ENCODE measurements at regions not wholly inside any gene's neighbourhood (a gene's known extent, or its start where the extent isn't known, plus 50 kb on each side); places are given as distances from the start of the nearest gene placed in this dataset.

- DNase-seq = no peak
- intact Hi-C loops (cut with DNase I) = no loop called here
- no peak overlapping the region for H3K4me3 ChIP-seq
- no peak for TF ChIP-seq CTCF (IDR thresholded peaks at IDR 0.05)
- peak overlapping the region in 2 of 4 donors; percentile 42 to 57 for H3K27ac ChIP-seq
- FAIRE-seq = no peak
- no peaks in the 10 kb centered on the region for H3K9me3 ChIP-seq
- H3K4me1 ChIP-seq = peaks cover 0 to 15% (median 12%) of the 10 kb centered on the region in 3 donors
- ATAC-seq = peak in 1 of 4 donors; percentile 53
- no peaks in the 10 kb centered on the region for H3K27me3 ChIP-seq
- H3K36me3 ChIP-seq = no peaks in the 10 kb centered on the region
- 34 to 36% methylated on average over 4 of the region's 4 CpGs for whole genome bisulfite sequencing, 2 donors
Observed at GRCh38 chr6:21740376-21741124, 147.0 kb downstream of the SOX4 start.

GRCh38 chr6:21741221-21742109 is 147.9 kb downstream of the SOX4 start:
- intact Hi-C loops (cut with DNase I) = no loop called here
- Histone ChIP-seq H3K9me3 (no peaks in the 10 kb centered on the region), H3K4me3 (no peak overlapping the region), H3K4me1 (peaks cover 0 to 15% (median 12%) of the 10 kb centered on the region in 3 donors), H3K36me3 (no peaks in the 10 kb centered on the region), H3K27ac (peak overlapping the region in 2 of 4 donors; percentile 42 to 57), H3K27me3 (no peaks in the 10 kb centered on the region)
- WGBS, 2 donors = 20 to 24% methylated on average over 6 of the region's 6 CpGs
- FAIRE-seq (no peak), ATAC-seq (peak in 3 of 4 donors; percentile 14 to 55 (median 25)), DNase-seq (no peak)
- TF ChIP-seq CTCF (IDR thresholded peaks at IDR 0.05) = no peak

- DNase-seq (no peak), ATAC-seq (no peak), FAIRE-seq (no peak)
- no peak for TF ChIP-seq CTCF (IDR thresholded peaks at IDR 0.05)
- Histone ChIP-seq H3K27ac (peak overlapping the region in 2 of 4 donors; percentile 42 to 57), H3K36me3 (no peaks in the 10 kb centered on the region), H3K9me3 (no peaks in the 10 kb centered on the region), H3K27me3 (no peaks in the 10 kb centered on the region), H3K4me1 (peaks cover 0 to 15% (median 12%) of the 10 kb centered on the region in 3 donors), H3K4me3 (no peak overlapping the region)
- intact Hi-C loops (cut with DNase I) = no loop called here
- 76 to 84% methylated on average over 6 of the region's 6 CpGs for WGBS, 2 donors
Observed at GRCh38 chr6:21742238-21742660, 148.7 kb downstream of the SOX4 start.

GRCh38 chr6:21744331-21744730 is 150.8 kb downstream of the SOX4 start:
- WGBS, 2 donors = 93 to 100% methylated on average over 1 of the region's 1 CpG
- Histone ChIP-seq H3K9me3 (no peaks in the 10 kb centered on the region), H3K27ac (no peak overlapping the region), H3K36me3 (no peaks in the 10 kb centered on the region), H3K27me3 (no peaks in the 10 kb centered on the region), H3K4me3 (no peak overlapping the region), H3K4me1 (peaks cover 0 to 15% (median 12%) of the 10 kb centered on the region in 3 donors)
- DNase-seq = no peak
- no peak for FAIRE-seq
- ATAC-seq = no peak
- intact Hi-C loops (cut with DNase I) = no loop called here
- no peak for TF ChIP-seq CTCF (IDR thresholded peaks at IDR 0.05)
